Type B pancreatic cell (in vitro differentiated cells): ENCODE measurements at regions not wholly inside any gene's neighbourhood (a gene's known extent, or its start where the extent isn't known, plus 50 kb on each side); places are given as distances from the start of the nearest gene placed in this dataset.

Experiments used
- DNase-seq: peaks from one replicate; pipeline ENCODE4 v3.0.0; 2021; ENCODE audit warnings: mixed read lengths; ENCODE audit not compliant: unreplicated experiment; ENCODE audit errors: extremely low spot score
- H3K27ac Mint-ChIP-seq: 2 replicates; pipeline ENCODE4 v1.8.0; 2021; ENCODE audit warnings: mild to moderate bottlenecking, mixed read lengths
- H3K27me3 Mint-ChIP-seq: 2 replicates; pipeline ENCODE4 v1.8.0; 2021; ENCODE audit warnings: mixed read lengths
- H3K36me3 Mint-ChIP-seq: 2 replicates; pipeline ENCODE4 v1.8.0; 2021; ENCODE audit warnings: mixed read lengths
- H3K4me1 Mint-ChIP-seq: one replicate; pipeline ENCODE4 v1.8.0; 2021; ENCODE audit warnings: mixed read lengths; ENCODE audit not compliant: unreplicated experiment
- H3K4me3 Mint-ChIP-seq: 2 replicates; pipeline ENCODE4 v1.8.0; 2021; ENCODE audit warnings: mild to moderate bottlenecking, mixed read lengths
- H3K9me3 Mint-ChIP-seq: 2 replicates; pipeline ENCODE4 v1.8.0; 2021; ENCODE audit warnings: mixed read lengths
- CTCF ChIP-seq: fragments of 200-600 bp; sonication (generic); conservative IDR thresholded peaks from 2 replicates; pipeline ENCODE4 v1.5.0; 2021; ENCODE audit warnings: antibody characterized with exemption, mild to moderate bottlenecking

GRCh38 chr10:3714531-3714930, 70.5 kb downstream of the KLF6 start:
- Mint-ChIP-seq H3K4me3 (no peak overlapping the region), H3K27me3 (peaks cover 9% of the 10 kb centered on the region), H3K9me3 (peaks cover 12% of the 10 kb centered on the region), H3K4me1 (peaks cover 9% of the 10 kb centered on the region), H3K36me3 (peaks cover 6% of the 10 kb centered on the region), H3K27ac (no peak overlapping the region)
- TF ChIP-seq CTCF = no peak
- no peak for DNase-seq

GRCh38 chr10:3712707-3713106, 72.3 kb downstream of the KLF6 start:
- Mint-ChIP-seq H3K9me3 (peaks cover 12% of the 10 kb centered on the region), H3K36me3 (peaks cover 6% of the 10 kb centered on the region), H3K27me3 (peaks cover 9% of the 10 kb centered on the region), H3K4me3 (no peak overlapping the region), H3K27ac (no peak overlapping the region), H3K4me1 (peaks cover 16% of the 10 kb centered on the region)
- DNase-seq = no peak
- TF ChIP-seq CTCF = no peak

- peaks cover 9% of the 10 kb centered on the region for H3K27me3 Mint-ChIP-seq
- peaks cover 16% of the 10 kb centered on the region for H3K4me1 Mint-ChIP-seq
Measured at GRCh38 chr10:3711918-3712317, 73.1 kb downstream of the KLF6 start.

GRCh38 chr10:3710764-3711163, 74.2 kb downstream of the KLF6 start:
- Mint-ChIP-seq H3K4me1 (peaks cover 16% of the 10 kb centered on the region), H3K36me3 (peaks cover 6% of the 10 kb centered on the region), H3K27me3 (no peaks in the 10 kb centered on the region), H3K27ac (no peak overlapping the region), H3K4me3 (no peak overlapping the region), H3K9me3 (peaks cover 12% of the 10 kb centered on the region)
- DNase-seq = no peak
- TF ChIP-seq CTCF = no peak

More at GRCh38 chr10:3711918-3712317, 73.1 kb downstream of the KLF6 start:
- Mint-ChIP-seq H3K27ac (no peak overlapping the region), H3K9me3 (peaks cover 12% of the 10 kb centered on the region), H3K36me3 (peaks cover 6% of the 10 kb centered on the region), H3K4me3 (no peak overlapping the region)
- DNase-seq = no peak
- no peak for TF ChIP-seq CTCF

- Mint-ChIP-seq H3K27ac (no peak overlapping the region), H3K36me3 (peaks cover 6% of the 10 kb centered on the region), H3K27me3 (no peaks in the 10 kb centered on the region), H3K4me3 (no peak overlapping the region), H3K4me1 (peaks cover 9% of the 10 kb centered on the region), H3K9me3 (peaks cover 12% of the 10 kb centered on the region)
- no peak for TF ChIP-seq CTCF
- DNase-seq = no peak
Measured at GRCh38 chr10:3709456-3710060, 75.5 kb downstream of the KLF6 start.

GRCh38 chr10:3708852-3709251, 76.2 kb downstream of the KLF6 start:
- no peak overlapping the region for H3K4me3 Mint-ChIP-seq
- DNase-seq = no peak
- H3K9me3 Mint-ChIP-seq = peaks cover 12% of the 10 kb centered on the region
- no peak overlapping the region for H3K27ac Mint-ChIP-seq
- H3K36me3 Mint-ChIP-seq = peaks cover 6% of the 10 kb centered on the region
- H3K27me3 Mint-ChIP-seq = no peaks in the 10 kb centered on the region
- no peak for TF ChIP-seq CTCF
- H3K4me1 Mint-ChIP-seq = peaks cover 7% of the 10 kb centered on the region
